ENCODE measurements at regions not wholly inside any gene's neighbourhood (a gene's known extent, or its start where the extent isn't known, plus 50 kb on each side); places are given as distances from the start of the nearest gene placed in this dataset.

- TF ChIP-seq TCF12 (IDR thresholded peaks at IDR 0.05) (no peak), ELF1 (IDR thresholded peaks at IDR 0.05) (no peak), USF1 (IDR thresholded peaks at IDR 0.05; ENCODE audit: borderline replicate concordance, low read depth) (no peak), CTCF (IDR thresholded peaks at IDR 0.05) (no peak), TAF1 (IDR thresholded peaks at IDR 0.05; ENCODE audit: borderline replicate concordance, low read depth, low read length) (no peak), POLR2AphosphoS5 (IDR thresholded peaks at IDR 0.05; ENCODE audit: low read depth, low read length) (no peak), EP300 (IDR thresholded peaks at IDR 0.05; ENCODE audit: borderline replicate concordance in 1 of 2, low read depth in 1 of 2, low read length in 1 of 2) (no peak), CHD2 (IDR thresholded peaks at IDR 0.05; ENCODE audit: low read length, partially characterized antibody) (no peak), NFIC (IDR thresholded peaks at IDR 0.05; ENCODE audit: borderline replicate concordance) (no peak), MXI1 (IDR thresholded peaks at IDR 0.05; ENCODE audit: low read depth, low read length) (no peak)
Measured at GRCh38 chr3:43177085-43177484, 71.2 kb upstream of the POMGNT2 start.
